Umbilical cord (tissue), 1 donor: ENCODE measurements at regions not wholly inside any gene's neighbourhood (a gene's known extent, or its start where the extent isn't known, plus 50 kb on each side); places are given as distances from the start of the nearest gene placed in this dataset.

ENCODE experiments used
- DNase-seq: peaks from one replicate; pipeline ENCODE4 v3.0.0-alpha.2; 2015; ENCODE audit warnings: low spot score

DNA sequence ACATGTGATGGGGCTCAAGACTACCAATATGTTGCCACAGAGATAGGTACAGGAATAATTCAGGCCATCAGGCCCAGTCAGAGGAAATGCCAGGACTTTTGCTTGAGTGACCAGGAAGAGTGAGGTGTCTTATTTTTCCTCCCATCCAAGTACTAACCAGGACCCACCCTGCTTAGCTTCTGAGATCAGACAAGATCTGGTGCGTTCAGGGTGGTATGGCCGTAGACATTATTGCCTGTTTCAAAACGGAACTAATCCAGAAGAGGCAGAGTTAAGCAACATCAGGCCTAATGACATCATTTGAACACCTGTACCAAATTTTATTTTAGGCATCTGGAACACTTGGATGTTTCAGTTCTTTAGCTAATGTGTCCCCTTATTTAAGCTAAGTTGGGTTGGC lies 205.5 kb upstream of the POU2AF2 start:
- no peak for DNase-seq

DNA sequence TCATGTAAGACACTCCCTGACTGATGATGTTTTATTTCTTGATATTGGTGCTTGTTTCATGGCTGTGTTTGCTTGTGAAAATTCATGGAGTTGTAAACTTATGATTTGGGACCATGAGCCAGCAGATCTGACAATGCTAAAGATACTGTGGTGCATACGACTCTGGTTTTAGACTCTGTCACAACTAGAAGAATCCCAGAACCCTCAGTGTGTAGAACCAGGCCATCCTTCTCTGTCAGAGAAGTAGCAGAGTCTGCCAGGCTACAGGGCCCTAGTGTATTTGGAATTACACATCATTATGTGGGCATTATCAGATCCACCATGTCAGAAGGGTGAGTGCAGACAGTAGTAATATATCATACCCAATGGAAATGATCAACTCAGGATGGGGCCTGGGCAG lies 209.8 kb upstream of the POU2AF2 start:
- no peak for DNase-seq

DNA sequence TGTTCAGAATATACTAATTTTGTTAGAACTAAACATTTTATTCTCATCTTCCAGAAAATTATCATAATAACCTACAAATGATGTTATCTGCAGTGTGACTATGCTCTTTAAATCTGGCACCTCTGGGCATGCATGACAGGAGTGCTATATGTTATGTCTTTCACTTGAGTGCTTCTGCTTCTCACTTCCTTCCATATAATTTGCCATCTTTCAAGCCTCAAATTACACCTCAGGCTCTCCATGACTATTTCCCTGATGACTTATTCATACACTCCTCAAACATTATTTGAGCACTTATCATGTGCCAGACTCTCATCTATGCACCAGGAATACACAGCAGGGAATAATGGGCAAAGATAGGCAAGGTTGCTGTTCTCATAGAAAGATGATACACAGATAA lies 219.3 kb upstream of the POU2AF2 start:
- DNase-seq = no peak

DNA sequence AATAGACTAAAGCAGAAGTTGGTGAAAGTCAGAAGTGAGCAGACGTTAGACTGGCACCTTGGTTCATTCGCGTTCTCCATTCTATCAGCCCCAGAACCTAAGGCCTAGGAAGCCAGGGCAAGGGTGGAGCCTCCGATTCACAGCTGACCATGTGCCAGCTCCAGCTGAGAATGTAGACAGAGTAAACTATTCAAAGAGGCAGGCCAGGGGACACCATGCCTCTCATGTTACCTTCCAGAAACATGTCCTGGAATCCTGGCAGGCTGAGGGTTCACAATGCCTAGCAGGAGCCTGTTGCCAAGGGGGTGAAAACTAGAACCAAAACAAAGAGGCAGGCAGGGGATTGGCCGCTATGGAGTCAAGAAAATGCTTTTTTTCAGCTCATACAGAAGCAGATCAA lies 224.4 kb upstream of the POU2AF2 start:
- DNase-seq = no peak

- DNase-seq = peak; percentile 12
Measured at GRCh38 chr11:111019871-111020670, 225.5 kb upstream of the POU2AF2 start.

DNA sequence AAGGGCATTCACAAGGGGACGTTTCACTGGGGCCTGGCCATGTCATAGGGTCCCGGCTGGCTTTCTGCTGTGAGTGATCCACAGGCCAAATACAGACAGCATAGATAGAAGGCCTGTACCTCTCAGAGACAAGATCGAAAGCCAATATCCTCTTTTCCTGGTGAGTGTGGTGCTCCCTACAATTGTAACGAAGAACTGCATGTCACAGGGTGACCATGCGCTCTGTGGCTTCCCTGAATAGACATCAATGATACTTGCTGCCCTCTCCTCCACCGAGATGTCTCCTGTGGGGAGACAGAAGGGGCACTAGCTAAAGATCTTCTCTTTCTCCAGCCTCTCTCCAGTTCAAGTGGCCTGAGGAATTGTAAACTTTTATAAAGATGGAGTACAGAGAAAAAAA lies 226.1 kb upstream of the POU2AF2 start:
- DNase-seq = no peak

DNA sequence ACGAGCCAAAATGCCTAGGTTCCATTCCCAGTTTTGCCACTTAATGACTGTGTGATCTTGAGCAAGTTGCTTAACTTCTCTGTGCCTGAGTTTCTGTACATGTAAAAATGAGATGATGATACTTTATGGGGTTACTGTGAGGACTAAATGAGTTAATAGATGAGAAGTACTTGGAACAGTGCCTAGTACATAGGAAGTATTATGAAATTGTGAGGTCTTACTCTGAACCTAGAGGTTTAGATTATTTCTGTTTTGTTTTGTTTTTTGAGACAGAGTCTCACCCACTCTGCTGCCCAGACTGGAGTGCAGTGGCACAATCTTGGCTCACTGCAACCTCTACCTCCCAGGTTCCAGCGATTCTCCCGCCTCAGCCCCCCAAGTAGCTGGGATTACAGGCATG lies 227.0 kb upstream of the POU2AF2 start:
- no peak for DNase-seq

DNA sequence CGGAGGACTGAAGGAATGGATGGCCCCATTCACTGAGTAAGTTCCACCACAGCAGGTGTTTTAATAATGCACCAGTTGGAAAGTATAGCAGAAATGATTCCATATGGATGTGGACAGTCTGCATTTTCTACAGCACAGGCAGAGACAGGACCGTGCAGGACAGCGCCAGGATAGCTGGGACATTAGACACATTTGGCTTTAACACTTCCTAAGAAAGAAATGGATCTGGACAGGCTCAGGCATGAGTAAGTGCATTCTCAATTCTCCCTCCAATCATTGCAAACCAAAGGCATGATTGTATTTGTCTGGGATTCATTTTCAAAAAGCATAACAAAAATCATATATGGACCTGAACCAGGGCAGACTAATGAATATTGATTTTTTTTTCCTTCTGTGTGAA lies 233.0 kb upstream of the POU2AF2 start:
- no peak for DNase-seq

DNA sequence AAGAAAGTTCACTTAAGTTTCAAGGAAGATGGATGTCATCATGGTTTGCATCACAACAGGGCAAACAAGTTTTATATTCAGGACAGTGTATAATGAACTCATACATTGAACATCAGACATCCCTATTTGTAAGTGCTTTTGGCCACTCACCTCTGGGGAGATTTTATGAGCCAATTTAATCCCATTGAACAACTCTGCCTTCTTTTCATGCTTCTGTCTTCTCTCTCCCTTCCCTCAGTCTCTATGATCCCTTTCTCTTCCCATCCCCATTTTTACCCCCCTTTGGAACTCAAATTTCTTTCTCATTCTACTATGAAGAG lies 234.3 kb upstream of the POU2AF2 start:
- DNase-seq = no peak

DNA sequence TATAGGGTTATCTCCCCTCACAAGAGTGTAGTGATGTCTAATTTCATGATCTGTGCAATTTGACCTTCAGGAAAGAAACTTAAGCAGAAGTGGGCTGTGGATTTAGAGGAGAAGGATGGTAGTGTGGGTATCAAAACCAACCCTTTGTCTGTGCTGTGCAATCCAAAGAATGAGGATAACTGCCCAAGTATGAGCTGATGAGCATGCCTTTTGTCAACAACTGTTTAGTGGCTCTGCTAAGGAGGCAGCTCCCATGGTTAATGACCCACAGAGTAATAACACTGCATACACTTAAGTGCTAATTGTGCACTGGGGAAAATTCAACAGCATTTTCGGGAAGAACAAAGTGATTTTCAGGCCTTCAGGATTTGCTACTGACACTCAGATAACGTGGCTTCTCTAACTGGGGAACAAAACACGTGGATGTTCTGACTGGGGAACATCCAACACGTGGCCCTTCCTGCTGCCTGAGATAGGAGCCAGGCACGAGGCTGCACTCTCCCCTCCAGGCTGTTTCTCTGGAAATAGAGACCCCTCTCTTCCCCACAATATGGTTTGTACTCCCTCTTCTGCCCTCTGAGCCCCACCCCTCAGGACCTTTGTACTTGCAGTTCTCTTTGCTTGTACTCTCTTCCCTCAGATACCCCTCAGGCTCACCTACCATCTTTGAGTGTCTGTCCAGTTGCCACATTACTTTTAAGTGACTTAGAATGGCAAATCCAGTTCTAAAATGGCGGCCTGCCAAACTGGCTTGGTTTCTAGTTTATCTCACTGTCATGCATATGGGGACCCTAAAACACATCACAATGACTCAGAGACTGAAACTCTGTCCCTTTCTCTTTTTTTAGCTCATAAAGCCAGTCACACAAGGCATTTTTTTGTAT lies 234.9 kb upstream of the POU2AF2 start:
- no peak for DNase-seq

DNA sequence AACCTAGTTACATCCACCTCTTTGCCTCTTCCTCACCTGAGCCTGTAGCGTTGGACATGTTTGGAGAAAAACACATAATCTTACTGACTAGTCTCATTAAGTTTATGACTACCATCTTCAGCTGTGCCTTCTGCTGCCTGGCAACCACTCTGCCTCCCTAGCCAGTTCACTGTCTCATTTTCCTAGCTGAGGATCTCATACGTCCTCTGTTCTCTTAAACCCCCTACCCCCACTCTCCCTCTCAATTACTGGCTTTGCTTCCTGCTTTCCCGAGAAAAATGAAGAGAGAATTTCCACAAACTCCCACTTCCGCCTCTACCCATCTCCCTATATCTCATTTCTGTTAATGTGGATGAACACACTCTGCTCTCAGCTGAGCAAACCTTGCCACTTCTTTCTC lies 239.3 kb upstream of the POU2AF2 start:
- no peak for DNase-seq

- peak; percentile 69 for DNase-seq
Measured at GRCh38 chr11:111001986-111002611, 243.4 kb upstream of the POU2AF2 start.

DNA sequence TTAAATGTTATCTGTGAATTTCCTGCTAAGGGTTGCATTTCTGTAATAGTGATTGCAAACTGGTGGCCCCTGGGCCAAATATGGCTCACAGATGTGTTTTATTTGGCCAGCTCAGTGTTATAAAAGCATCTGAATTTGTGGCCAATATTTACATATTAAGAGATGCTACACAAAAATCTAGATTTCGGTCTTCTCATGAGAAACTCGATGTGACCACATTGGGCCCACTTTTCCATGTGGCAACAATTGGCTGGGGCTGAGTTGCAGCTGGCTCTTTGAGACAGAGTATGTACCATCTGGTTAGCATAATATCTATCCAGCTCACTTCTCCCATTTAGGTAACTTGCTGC lies 244.5 kb upstream of the POU2AF2 start:
- DNase-seq = no peak

GRCh38 chr11:111000400-111001080 lies 245.0 kb upstream of the POU2AF2 start:
- DNase-seq = no peak

DNA sequence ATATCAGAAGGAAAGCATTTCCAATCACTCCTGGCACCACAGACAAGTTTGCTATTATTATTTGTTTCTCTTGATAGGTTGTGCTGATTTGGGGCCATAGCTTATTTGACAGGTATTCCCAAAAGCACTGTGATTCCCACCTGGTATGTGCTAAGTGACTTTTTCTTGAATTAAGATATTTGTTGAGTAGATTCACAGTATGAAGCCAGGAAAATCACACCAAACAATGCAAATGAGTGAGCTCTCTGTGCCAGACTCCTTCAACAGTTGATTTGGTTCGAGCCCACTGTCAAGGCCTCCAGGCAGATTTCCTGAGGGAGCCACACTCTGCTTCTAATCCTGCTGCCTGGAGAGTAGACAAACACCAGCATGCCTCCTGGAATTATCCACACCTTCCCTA lies 253.0 kb upstream of the POU2AF2 start:
- no peak for DNase-seq

DNA sequence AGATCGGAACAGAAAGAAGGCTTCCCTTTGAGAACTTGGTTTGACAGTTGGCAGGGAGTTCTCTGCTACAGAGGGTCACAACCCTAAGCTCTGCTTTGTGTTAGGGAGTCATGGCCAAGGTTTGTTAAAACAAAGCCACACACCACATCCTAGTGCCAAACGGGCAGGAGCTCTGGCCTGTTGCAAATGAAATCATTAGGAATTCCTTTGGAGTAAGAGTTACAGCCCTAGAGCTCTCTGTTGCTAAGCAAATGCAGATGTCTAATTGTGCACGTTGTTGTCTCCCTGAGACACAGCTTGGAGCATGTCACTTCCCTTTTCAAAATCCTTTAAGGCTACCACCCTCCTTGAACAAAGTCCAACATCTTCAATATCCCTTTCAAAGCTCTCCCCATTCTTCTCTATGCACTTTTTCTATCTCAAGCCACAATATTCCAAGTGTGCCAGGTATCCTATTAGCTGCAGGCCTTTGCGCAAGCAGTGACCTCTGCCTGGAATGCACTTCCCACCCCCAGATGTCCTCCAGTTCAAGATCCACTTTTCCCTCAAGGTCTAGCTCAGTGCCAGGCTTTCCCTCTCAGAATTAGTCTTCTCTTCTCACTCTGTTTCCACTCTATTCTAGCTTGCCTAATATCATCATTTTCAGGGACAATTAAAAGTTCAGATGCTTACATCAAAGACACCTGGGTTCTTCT lies 253.7 kb upstream of the POU2AF2 start:
- DNase-seq = peak; percentile 9

DNA sequence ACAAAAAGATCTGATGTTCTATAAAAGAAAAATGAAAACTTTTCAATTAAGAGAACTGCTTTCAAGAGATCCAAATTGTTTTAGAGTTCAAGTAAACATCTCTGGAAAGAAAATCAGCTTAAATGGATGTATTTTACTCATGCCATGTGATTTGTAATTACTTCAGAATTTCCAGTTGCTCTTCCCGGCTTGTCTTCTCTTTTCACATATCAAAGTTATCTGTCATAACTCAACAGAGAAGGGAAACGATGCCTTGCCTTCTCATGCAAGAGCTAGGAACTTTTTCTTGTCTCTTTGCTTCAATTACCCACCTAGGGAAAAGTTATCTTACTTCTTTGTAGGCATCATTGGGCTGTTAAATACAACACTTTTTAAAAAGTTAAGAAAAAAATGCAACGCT lies 255.2 kb upstream of the POU2AF2 start:
- DNase-seq = peak; percentile 30

- DNase-seq = peak; percentile 30
Measured at GRCh38 chr11:110989428-110990133, 255.9 kb upstream of the POU2AF2 start.

GRCh38 chr11:110988671-110989070 lies 256.9 kb upstream of the POU2AF2 start:
- no peak for DNase-seq

GRCh38 chr11:110986016-110986415 lies 259.5 kb upstream of the POU2AF2 start:
- no peak for DNase-seq

GRCh38 chr11:110985547-110985946 lies 260.0 kb upstream of the POU2AF2 start:
- no peak for DNase-seq
